Nephron (organoid): ENCODE measurements at regions not wholly inside any gene's neighbourhood (a gene's known extent, or its start where the extent isn't known, plus 50 kb on each side); places are given as distances from the start of the nearest gene placed in this dataset.

Experiments
- H3K27ac Mint-ChIP-seq, 3 experiments: 2 replicates each; pipeline ENCODE4 v1.8.0; 2020; ENCODE audit warnings: mixed read lengths in 3 of 3, mild to moderate bottlenecking in 2 of 3, moderate library complexity in 1 of 3
- H3K27me3 Mint-ChIP-seq: 2 replicates; pipeline ENCODE4 v1.8.0; 2021; ENCODE audit warnings: low read depth, mild to moderate bottlenecking, moderate library complexity, mixed read lengths
- H3K36me3 Mint-ChIP-seq: 2 replicates; pipeline ENCODE4 v1.8.0; 2020; ENCODE audit warnings: low read depth, mixed read lengths
- H3K4me1 Mint-ChIP-seq: 2 replicates; pipeline ENCODE4 v1.8.0; 2020; ENCODE audit warnings: mixed read lengths
- H3K4me3 Mint-ChIP-seq, 3 experiments: 2 replicates each; pipeline ENCODE4 v1.8.0; 2020; ENCODE audit warnings: mild to moderate bottlenecking in 3 of 3, mixed read lengths in 3 of 3, moderate library complexity in 2 of 3
- H3K9me3 Mint-ChIP-seq: 2 replicates; pipeline ENCODE4 v1.8.0; 2020; ENCODE audit warnings: mixed read lengths
- TF ChIP-seq, protein P1 (sequence below), 3 experiments: fragments of 200-600 bp; sonication (generic); IDR thresholded peaks; one replicate each; pipeline ENCODE4 v1.5.0; 2021; ENCODE audit warnings: antibody characterized with exemption in 3 of 3; ENCODE audit not compliant: unreplicated experiment in 3 of 3

GRCh38 chr9:108234811-108235210 is 621.0 kb downstream of the ACTL7B start:
- TF ChIP-seq, protein P1, sequence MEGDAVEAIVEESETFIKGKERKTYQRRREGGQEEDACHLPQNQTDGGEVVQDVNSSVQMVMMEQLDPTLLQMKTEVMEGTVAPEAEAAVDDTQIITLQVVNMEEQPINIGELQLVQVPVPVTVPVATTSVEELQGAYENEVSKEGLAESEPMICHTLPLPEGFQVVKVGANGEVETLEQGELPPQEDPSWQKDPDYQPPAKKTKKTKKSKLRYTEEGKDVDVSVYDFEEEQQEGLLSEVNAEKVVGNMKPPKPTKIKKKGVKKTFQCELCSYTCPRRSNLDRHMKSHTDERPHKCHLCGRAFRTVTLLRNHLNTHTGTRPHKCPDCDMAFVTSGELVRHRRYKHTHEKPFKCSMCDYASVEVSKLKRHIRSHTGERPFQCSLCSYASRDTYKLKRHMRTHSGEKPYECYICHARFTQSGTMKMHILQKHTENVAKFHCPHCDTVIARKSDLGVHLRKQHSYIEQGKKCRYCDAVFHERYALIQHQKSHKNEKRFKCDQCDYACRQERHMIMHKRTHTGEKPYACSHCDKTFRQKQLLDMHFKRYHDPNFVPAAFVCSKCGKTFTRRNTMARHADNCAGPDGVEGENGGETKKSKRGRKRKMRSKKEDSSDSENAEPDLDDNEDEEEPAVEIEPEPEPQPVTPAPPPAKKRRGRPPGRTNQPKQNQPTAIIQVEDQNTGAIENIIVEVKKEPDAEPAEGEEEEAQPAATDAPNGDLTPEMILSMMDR (IDR thresholded peaks at IDR 0.05; ENCODE audit: unreplicated experiment in 3 of 3), result no peak
- H3K27me3 Mint-ChIP-seq, result peaks cover 33% of the 10 kb centered on the region
- H3K4me1 Mint-ChIP-seq, result peaks cover 2% of the 10 kb centered on the region
- H3K9me3 Mint-ChIP-seq, result peaks cover 20% of the 10 kb centered on the region
- no peak overlapping the region for H3K27ac Mint-ChIP-seq
- H3K36me3 Mint-ChIP-seq, result no peaks in the 10 kb centered on the region
- no peak overlapping the region for H3K4me3 Mint-ChIP-seq

DNA sequence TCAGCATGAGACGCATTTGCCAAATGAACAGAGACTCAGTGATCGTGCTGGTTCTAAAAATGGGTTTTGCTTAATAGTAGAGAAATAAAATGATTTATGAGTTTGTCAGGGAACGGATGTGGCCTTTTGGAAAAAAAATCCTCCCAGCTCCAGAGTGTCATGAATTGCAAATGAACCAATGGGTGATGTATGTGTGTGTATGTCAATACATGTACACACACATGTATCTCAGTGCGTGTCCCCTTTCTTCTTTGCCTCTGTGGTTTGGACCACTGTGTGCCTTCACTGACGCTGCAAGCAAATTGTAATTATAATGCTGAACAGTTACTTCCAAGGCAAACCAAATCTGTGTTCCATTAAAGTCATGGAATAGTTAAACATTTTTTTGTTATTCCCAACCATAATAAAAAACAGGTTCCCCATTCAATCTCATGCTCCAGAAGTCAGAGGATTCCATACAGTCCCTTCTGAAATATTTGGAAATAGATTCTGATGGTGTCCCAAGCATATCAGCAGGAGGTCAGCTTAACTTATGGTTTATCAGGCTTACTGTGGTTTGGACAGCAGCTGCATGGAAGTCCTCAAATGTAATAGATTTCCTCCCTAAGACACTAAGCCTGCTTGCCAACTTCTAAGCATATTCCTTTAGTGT is 630.5 kb downstream of the ACTL7B start:
- TF ChIP-seq, protein P1 (IDR thresholded peaks at IDR 0.05; ENCODE audit: unreplicated experiment in 3 of 3), result no peak
- peaks cover 15% of the 10 kb centered on the region for H3K9me3 Mint-ChIP-seq
- H3K4me3 Mint-ChIP-seq, result no peak overlapping the region

DNA sequence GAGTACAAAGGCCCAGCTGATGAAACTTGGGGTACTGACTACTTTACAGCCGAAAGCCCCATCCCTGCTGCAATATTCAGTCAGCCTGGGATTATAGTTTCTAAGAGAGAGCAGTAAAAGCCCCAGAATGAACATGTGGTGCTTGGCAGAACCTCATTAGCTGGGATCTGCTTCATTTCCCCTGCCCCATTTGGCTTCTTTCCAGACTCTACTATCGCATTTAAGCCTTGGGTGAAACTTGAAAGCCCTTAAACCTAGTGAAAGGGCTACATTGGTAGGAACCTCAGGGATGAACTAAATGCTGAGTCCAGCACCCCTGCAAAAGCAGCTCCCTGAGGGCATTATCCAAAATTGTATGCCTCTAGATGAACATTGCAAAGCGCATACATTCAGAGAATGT is 631.1 kb downstream of the ACTL7B start:
- peaks cover 53% of the 10 kb centered on the region for H3K27me3 Mint-ChIP-seq
- peaks cover 16% of the 10 kb centered on the region for H3K4me1 Mint-ChIP-seq
- TF ChIP-seq, protein P1 (IDR thresholded peaks at IDR 0.05; ENCODE audit: unreplicated experiment in 3 of 3), result no peak
- no peak overlapping the region for H3K4me3 Mint-ChIP-seq
- peaks cover 10% of the 10 kb centered on the region for H3K9me3 Mint-ChIP-seq
- H3K36me3 Mint-ChIP-seq, result no peaks in the 10 kb centered on the region
- H3K27ac Mint-ChIP-seq, result no peak overlapping the region

More for the DNA sequence above, 630.5 kb downstream of the ACTL7B start:
- H3K27me3 Mint-ChIP-seq, result peaks cover 55% of the 10 kb centered on the region
- peaks cover 16% of the 10 kb centered on the region for H3K4me1 Mint-ChIP-seq
- H3K27ac Mint-ChIP-seq, result peak overlapping the region in 2 of 3 experiments; percentile 18 to 21
- H3K36me3 Mint-ChIP-seq, result no peaks in the 10 kb centered on the region

- Mint-ChIP-seq H3K4me3 (no peak overlapping the region), H3K4me1 (peaks cover 5% of the 10 kb centered on the region), H3K9me3 (peaks cover 12% of the 10 kb centered on the region), H3K27ac (no peak overlapping the region), H3K27me3 (peaks cover 42% of the 10 kb centered on the region), H3K36me3 (no peaks in the 10 kb centered on the region)
- TF ChIP-seq, protein P1 (IDR thresholded peaks at IDR 0.05; ENCODE audit: unreplicated experiment in 3 of 3), result no peak
These were observed 636.1 kb downstream of the ACTL7B start for GRCh38 chr9:108219664-108220063.

DNA sequence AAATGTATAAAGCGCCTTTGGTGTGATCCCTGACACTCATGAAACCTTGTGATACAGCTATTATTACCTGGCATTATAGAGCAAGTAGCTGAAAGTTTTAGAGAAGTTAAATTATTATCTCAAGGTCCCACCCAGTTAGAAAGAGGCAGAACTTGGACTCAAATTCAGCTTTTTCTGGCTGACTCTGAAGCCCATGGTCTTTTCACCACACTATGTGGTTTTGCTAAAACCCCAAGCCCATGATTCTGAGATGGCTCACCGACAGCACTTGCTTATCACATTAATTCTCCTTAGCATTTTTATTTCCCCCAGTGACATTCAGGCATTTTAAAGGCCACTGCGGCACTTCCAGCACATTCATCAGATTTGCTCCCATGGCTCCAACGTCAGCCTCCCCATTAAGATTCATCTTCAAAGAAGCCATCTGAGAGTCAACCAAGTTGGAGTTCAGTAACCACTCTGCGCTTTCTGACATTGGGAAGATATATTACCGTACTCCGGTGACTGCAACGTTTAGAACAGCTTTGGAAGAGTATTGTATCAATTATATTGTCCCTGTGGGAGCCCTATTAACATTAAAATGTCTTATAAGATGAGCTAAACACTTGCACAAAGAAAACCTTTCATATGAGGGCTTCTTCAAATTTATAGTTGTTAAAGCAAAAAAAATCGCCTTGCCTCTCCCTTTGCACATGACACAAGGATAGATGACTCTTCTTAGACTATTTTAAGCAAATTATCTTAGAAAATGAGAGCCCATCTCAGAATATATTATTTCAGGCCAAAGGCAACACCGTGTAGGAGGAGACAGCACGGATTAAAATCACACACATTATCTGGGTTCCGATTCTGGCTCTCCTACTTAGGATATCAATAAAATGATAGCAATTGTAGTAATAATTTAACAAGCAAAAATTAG is 638.1 kb downstream of the ACTL7B start:
- no peak overlapping the region for H3K4me3 Mint-ChIP-seq
- peaks cover 5% of the 10 kb centered on the region for H3K4me1 Mint-ChIP-seq
- peak overlapping the region; percentile 2 to 53 (median 51) for H3K27ac Mint-ChIP-seq
- peaks cover 12% of the 10 kb centered on the region for H3K9me3 Mint-ChIP-seq
- TF ChIP-seq, protein P1 (IDR thresholded peaks at IDR 0.05; ENCODE audit: unreplicated experiment in 3 of 3), result no peak
- H3K36me3 Mint-ChIP-seq, result no peaks in the 10 kb centered on the region
- H3K27me3 Mint-ChIP-seq, result peaks cover 43% of the 10 kb centered on the region
